HL-60/S4 treated with phorbol 12-myristate 13-acetate at 8.2 ng/mL for 4 days and 3 days (cell line): ENCODE measurements at regions not wholly inside any gene's neighbourhood (a gene's known extent, or its start where the extent isn't known, plus 50 kb on each side); places are given as distances from the start of the nearest gene placed in this dataset.

Source experiments
- in situ Hi-C: fragments of 300-500 bp; cut with MboI; formaldehyde crosslinking; loops from 2 replicates; pipeline ENCODE4 v1.15.0; 2022; ENCODE audit warnings: low sequenced_read_pairs

- in situ Hi-C loops: no loop called here
These were observed 219.3 kb upstream of the SH3BP4 start for GRCh38 chr2:234732404-234733092.

GRCh38 chr2:234731236-234731635 lies 220.6 kb upstream of the SH3BP4 start:
- in situ Hi-C loops: no loop called here

GRCh38 chr2:234730066-234730640 lies 221.7 kb upstream of the SH3BP4 start:
- in situ Hi-C loops: no loop called here

GRCh38 chr2:234725528-234726264 lies 226.1 kb upstream of the SH3BP4 start:
- in situ Hi-C loops: no loop called here

- in situ Hi-C loops: no loop called here
These were observed 227.0 kb upstream of the SH3BP4 start for GRCh38 chr2:234724850-234725249.

GRCh38 chr2:234723400-234723799 lies 226.5 kb upstream of the ARL4C start:
- in situ Hi-C loops: no loop called here

GRCh38 chr2:234722176-234722575 lies 225.3 kb upstream of the ARL4C start:
- in situ Hi-C loops: no loop called here

- in situ Hi-C loops: no loop called here
These were observed 222.3 kb upstream of the ARL4C start for GRCh38 chr2:234719116-234719716.

GRCh38 chr2:234716271-234716670 lies 219.4 kb upstream of the ARL4C start:
- in situ Hi-C loops: no loop called here

- in situ Hi-C loops: no loop called here
These were observed 218.9 kb upstream of the ARL4C start for GRCh38 chr2:234715671-234716250.

- in situ Hi-C loops: no loop called here
These were observed 217.8 kb upstream of the ARL4C start for GRCh38 chr2:234714711-234715110.

- in situ Hi-C loops: no loop called here
These were observed 215.6 kb upstream of the ARL4C start for GRCh38 chr2:234712421-234712935.

GRCh38 chr2:234711308-234711707 lies 214.4 kb upstream of the ARL4C start:
- in situ Hi-C loops: no loop called here

GRCh38 chr2:234710587-234710986 lies 213.7 kb upstream of the ARL4C start:
- in situ Hi-C loops: no loop called here

- in situ Hi-C loops: no loop called here
These were observed 213.2 kb upstream of the ARL4C start for GRCh38 chr2:234710066-234710465.

- in situ Hi-C loops: no loop called here
These were observed 211.8 kb upstream of the ARL4C start for GRCh38 chr2:234708717-234709116.

GRCh38 chr2:234708091-234708683 lies 211.3 kb upstream of the ARL4C start:
- in situ Hi-C loops: no loop called here

- in situ Hi-C loops: no loop called here
These were observed 209.2 kb upstream of the ARL4C start for GRCh38 chr2:234706086-234706485.

- in situ Hi-C loops: no loop called here
These were observed 208.2 kb upstream of the ARL4C start for GRCh38 chr2:234705108-234705507.

GRCh38 chr2:234703258-234703657 lies 206.4 kb upstream of the ARL4C start:
- in situ Hi-C loops: no loop called here

GRCh38 chr2:234702731-234703225 lies 205.9 kb upstream of the ARL4C start:
- in situ Hi-C loops: no loop called here
